SK-N-SH treated with all-trans-retinoic acid at 6 μM for 48 hours (cell line): ENCODE measurements at regions not wholly inside any gene's neighbourhood (a gene's known extent, or its start where the extent isn't known, plus 50 kb on each side); places are given as distances from the start of the nearest gene placed in this dataset.

Experiments
- CSDC2 ChIP-seq: fragments of 250-450 bp; sonication (Bioruptor Pico); IDR thresholded peaks from 2 replicates; pipeline ENCODE4 v1.5.0; 2020; ENCODE audit warnings: mild to moderate bottlenecking, moderate library complexity
- ESRRG ChIP-seq: fragments of 250-450 bp; sonication (Bioruptor Pico); IDR thresholded peaks from 2 replicates; pipeline ENCODE4 v1.6.1; 2021; ENCODE audit warnings: mild to moderate bottlenecking
- RARB ChIP-seq: fragments of 250-450 bp; sonication (Bioruptor Pico); IDR thresholded peaks from 2 replicates; pipeline ENCODE4 v1.8.0; 2021; ENCODE audit warnings: mild to moderate bottlenecking, moderate library complexity
- TCF4 ChIP-seq: fragments of 250-450 bp; sonication (Bioruptor Pico); IDR thresholded peaks from 2 replicates; pipeline ENCODE4 v1.8.0; 2021; ENCODE audit warnings: mild to moderate bottlenecking, moderate library complexity, borderline replicate concordance
- ZFP3 ChIP-seq: fragments of 250-450 bp; sonication (Bioruptor Pico); IDR thresholded peaks from 2 replicates; pipeline ENCODE4 v1.5.0; 2020; ENCODE audit warnings: mild to moderate bottlenecking, moderate library complexity
- ZFP30 ChIP-seq: fragments of 450-650 bp; formaldehyde crosslinking; IDR thresholded peaks from 2 replicates; pipeline ENCODE4 v1.5.0; 2022; ENCODE audit warnings: mild to moderate bottlenecking, moderate library complexity
- TF ChIP-seq, protein P1 (sequence below): fragments of 250-450 bp; sonication (Bioruptor Pico); IDR thresholded peaks from 2 replicates; pipeline ENCODE4 v1.5.1; 2020; ENCODE audit warnings: low read depth, mild to moderate bottlenecking, moderate library complexity

DNA sequence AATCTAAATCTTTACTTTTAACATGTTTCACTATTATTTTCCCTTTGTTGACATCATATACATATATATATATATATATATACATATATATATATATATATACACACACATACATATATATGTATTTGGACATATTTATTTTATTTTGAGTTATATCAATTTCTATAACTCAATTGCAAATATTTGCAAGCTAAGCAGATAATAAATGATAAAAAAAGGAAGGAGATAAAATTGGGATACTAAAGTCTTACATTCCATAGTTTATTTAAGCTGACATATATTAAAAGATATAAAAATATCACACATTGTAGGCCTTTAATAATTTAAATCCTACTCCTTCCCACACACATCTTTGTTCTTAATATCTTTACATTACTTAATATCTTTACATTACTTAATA is 372.2 kb downstream of the GRXCR1 start:
- TF ChIP-seq TCF4 (CRISPR knock-in tag), result no peak
- TF ChIP-seq, protein P1, sequence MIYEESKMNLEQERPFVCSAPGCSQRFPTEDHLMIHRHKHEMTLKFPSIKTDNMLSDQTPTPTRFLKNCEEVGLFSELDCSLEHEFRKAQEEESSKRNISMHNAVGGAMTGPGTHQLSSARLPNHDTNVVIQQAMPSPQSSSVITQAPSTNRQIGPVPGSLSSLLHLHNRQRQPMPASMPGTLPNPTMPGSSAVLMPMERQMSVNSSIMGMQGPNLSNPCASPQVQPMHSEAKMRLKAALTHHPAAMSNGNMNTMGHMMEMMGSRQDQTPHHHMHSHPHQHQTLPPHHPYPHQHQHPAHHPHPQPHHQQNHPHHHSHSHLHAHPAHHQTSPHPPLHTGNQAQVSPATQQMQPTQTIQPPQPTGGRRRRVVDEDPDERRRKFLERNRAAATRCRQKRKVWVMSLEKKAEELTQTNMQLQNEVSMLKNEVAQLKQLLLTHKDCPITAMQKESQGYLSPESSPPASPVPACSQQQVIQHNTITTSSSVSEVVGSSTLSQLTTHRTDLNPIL (CRISPR knock-in tag), result no peak
- TF ChIP-seq ZFP30 (CRISPR knock-in tag), result no peak
- no peak for TF ChIP-seq RARB (CRISPR knock-in tag)
- TF ChIP-seq ZFP3 (CRISPR knock-in tag), result no peak
- no peak for TF ChIP-seq ESRRG (CRISPR knock-in tag)
- TF ChIP-seq CSDC2 (CRISPR knock-in tag), result no peak
